ENCODE measurements at regions not wholly inside any gene's neighbourhood (a gene's known extent, or its start where the extent isn't known, plus 50 kb on each side); places are given as distances from the start of the nearest gene placed in this dataset.

- in situ Hi-C loops (cut with MboI; ENCODE audit: low sequenced_read_pairs) = no loop called here
These were observed 552.4 kb upstream of the ZNF608 start for GRCh38 chr5:125298746-125299379.

GRCh38 chr5:125301711-125302110 is 555.3 kb upstream of the ZNF608 start:
- in situ Hi-C loops (cut with MboI; ENCODE audit: low sequenced_read_pairs) = no loop called here

GRCh38 chr5:125302577-125302976 is 556.1 kb upstream of the ZNF608 start:
- in situ Hi-C loops (cut with MboI; ENCODE audit: low sequenced_read_pairs) = no loop called here

- in situ Hi-C loops (cut with MboI; ENCODE audit: low sequenced_read_pairs) = no loop called here
These were observed 560.3 kb upstream of the ZNF608 start for GRCh38 chr5:125306741-125307140.

GRCh38 chr5:125310749-125311148 is 564.3 kb upstream of the ZNF608 start:
- in situ Hi-C loops (cut with MboI; ENCODE audit: low sequenced_read_pairs) = no loop called here

GRCh38 chr5:125311743-125312142 is 565.3 kb upstream of the ZNF608 start:
- in situ Hi-C loops (cut with MboI; ENCODE audit: low sequenced_read_pairs) = no loop called here

- in situ Hi-C loops (cut with MboI; ENCODE audit: low sequenced_read_pairs) = no loop called here
These were observed 567.1 kb upstream of the ZNF608 start for GRCh38 chr5:125313555-125313954.

- in situ Hi-C loops (cut with MboI; ENCODE audit: low sequenced_read_pairs) = no loop called here
These were observed 568.9 kb upstream of the ZNF608 start for GRCh38 chr5:125315306-125315705.

- in situ Hi-C loops (cut with MboI; ENCODE audit: low sequenced_read_pairs) = no loop called here
These were observed 570.0 kb upstream of the ZNF608 start for GRCh38 chr5:125316391-125316790.

GRCh38 chr5:125316915-125317535 is 570.6 kb upstream of the ZNF608 start:
- in situ Hi-C loops (cut with MboI; ENCODE audit: low sequenced_read_pairs) = no loop called here

GRCh38 chr5:125317536-125317995 is 571.1 kb upstream of the ZNF608 start:
- in situ Hi-C loops (cut with MboI; ENCODE audit: low sequenced_read_pairs) = no loop called here

GRCh38 chr5:125321654-125322053 is 575.2 kb upstream of the ZNF608 start:
- in situ Hi-C loops (cut with MboI; ENCODE audit: low sequenced_read_pairs) = no loop called here

- in situ Hi-C loops (cut with MboI; ENCODE audit: low sequenced_read_pairs) = no loop called here
These were observed 577.2 kb upstream of the ZNF608 start for GRCh38 chr5:125323613-125324012.

GRCh38 chr5:125325488-125326149 is 579.2 kb upstream of the ZNF608 start:
- in situ Hi-C loops (cut with MboI; ENCODE audit: low sequenced_read_pairs) = no loop called here

GRCh38 chr5:125326150-125326510 is 579.7 kb upstream of the ZNF608 start:
- in situ Hi-C loops (cut with MboI; ENCODE audit: low sequenced_read_pairs) = no loop called here

- in situ Hi-C loops (cut with MboI; ENCODE audit: low sequenced_read_pairs) = no loop called here
These were observed 581.2 kb upstream of the ZNF608 start for GRCh38 chr5:125327676-125328075.

- in situ Hi-C loops (cut with MboI; ENCODE audit: low sequenced_read_pairs) = no loop called here
These were observed 585.7 kb upstream of the ZNF608 start for GRCh38 chr5:125331987-125332598.

GRCh38 chr5:125333416-125333815 is 587.0 kb upstream of the ZNF608 start:
- in situ Hi-C loops (cut with MboI; ENCODE audit: low sequenced_read_pairs) = no loop called here

GRCh38 chr5:125336401-125336800 is 590.0 kb upstream of the ZNF608 start:
- in situ Hi-C loops (cut with MboI; ENCODE audit: low sequenced_read_pairs) = no loop called here

GRCh38 chr5:125337294-125337693 is 590.9 kb upstream of the ZNF608 start:
- in situ Hi-C loops (cut with MboI; ENCODE audit: low sequenced_read_pairs) = no loop called here

GRCh38 chr5:125338440-125339174 is 592.2 kb upstream of the ZNF608 start:
- in situ Hi-C loops (cut with MboI; ENCODE audit: low sequenced_read_pairs) = no loop called here
